Duodenal mucosa (tissue), 2 donors: ENCODE measurements at regions not wholly inside any gene's neighbourhood (a gene's known extent, or its start where the extent isn't known, plus 50 kb on each side); places are given as distances from the start of the nearest gene placed in this dataset.

Experiments
- H3K27ac ChIP-seq: one replicate; pipeline ENCODE4 v1.7.0; 2013; ENCODE audit warnings: low read depth, low read length
- H3K27me3 ChIP-seq, 2 donors: one replicate each; pipeline ENCODE4 v1.7.0; 2013; ENCODE audit warnings: low read length in 2 of 2, control low read depth in 1 of 2; ENCODE audit not compliant: insufficient read depth in 2 of 2, control insufficient read depth in 1 of 2
- H3K36me3 ChIP-seq, 2 donors: one replicate each; pipeline ENCODE4 v1.7.0; 2013; ENCODE audit warnings: low read length in 2 of 2, control low read depth in 1 of 2; ENCODE audit not compliant: insufficient read depth in 2 of 2, control insufficient read depth in 1 of 2
- H3K4me1 ChIP-seq, 2 donors: one replicate each; pipeline ENCODE4 v1.7.0; 2013; ENCODE audit warnings: low read length in 2 of 2, control low read depth in 1 of 2; ENCODE audit not compliant: insufficient read depth in 2 of 2, control insufficient read depth in 1 of 2
- H3K4me3 ChIP-seq, 2 donors: one replicate each; pipeline ENCODE4 v1.7.0; 2013; ENCODE audit warnings: low read length in 2 of 2, low read depth in 1 of 2
- H3K9ac ChIP-seq, 2 donors: one replicate each; pipeline ENCODE4 v1.7.0; 2013; ENCODE audit warnings: low read length in 2 of 2, low read depth in 1 of 2
- H3K9me3 ChIP-seq, 2 donors: one replicate each; pipeline ENCODE4 v1.7.0; 2013; ENCODE audit warnings: low read length in 2 of 2, control low read depth in 1 of 2; ENCODE audit not compliant: control insufficient read depth in 1 of 2

DNA sequence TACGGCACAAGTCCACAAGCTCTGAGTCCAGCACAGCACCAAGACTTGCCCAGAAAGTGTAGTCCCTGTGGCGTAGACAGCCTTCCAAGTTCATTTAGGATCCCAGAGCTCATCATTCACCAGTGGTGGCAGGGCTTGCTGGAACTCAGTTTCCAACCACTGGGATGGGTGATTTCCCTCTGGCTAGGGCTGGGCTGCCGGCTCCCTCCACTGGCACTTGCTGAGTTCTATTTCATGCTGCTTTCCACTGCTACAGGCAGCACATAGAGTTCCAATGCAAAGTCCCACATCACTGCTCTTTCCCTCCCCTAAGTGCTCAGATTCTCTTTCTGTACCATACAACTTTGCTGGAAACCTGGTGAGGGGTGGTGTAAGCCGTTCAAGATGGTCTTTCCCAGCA lies 510.3 kb upstream of the TMPRSS15 start:
- no peaks in the 10 kb centered on the region for H3K9me3 ChIP-seq
- H3K27me3 ChIP-seq = no peaks in the 10 kb centered on the region
- H3K4me3 ChIP-seq = no peak overlapping the region
- H3K9ac ChIP-seq = no peak overlapping the region
- H3K27ac ChIP-seq = no peak overlapping the region
- H3K36me3 ChIP-seq = no peaks in the 10 kb centered on the region
- H3K4me1 ChIP-seq = no peaks in the 10 kb centered on the region

DNA sequence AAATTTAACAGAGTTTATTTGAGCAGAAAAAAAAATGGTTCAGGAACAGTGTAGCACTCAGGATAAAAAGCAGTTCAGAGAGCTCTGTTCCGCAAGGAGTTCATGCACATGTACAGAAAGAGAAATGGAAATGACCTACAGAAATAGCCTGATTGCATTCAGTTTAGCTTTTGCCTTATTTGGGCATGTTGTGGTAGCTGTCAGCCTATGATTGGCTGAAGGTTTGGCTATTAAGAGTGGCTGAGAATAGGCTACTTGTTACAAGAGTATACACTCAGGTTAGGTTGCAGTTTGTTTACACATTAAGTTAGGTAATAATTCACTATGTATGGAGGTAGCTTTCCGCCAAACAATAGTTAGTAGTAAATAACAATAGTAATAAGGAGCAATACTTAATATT lies 511.0 kb upstream of the TMPRSS15 start:
- H3K9ac ChIP-seq = no peak overlapping the region
- H3K9me3 ChIP-seq = no peaks in the 10 kb centered on the region
- H3K36me3 ChIP-seq = no peaks in the 10 kb centered on the region
- H3K4me3 ChIP-seq = no peak overlapping the region
- H3K4me1 ChIP-seq = no peaks in the 10 kb centered on the region
- no peak overlapping the region for H3K27ac ChIP-seq
- H3K27me3 ChIP-seq = no peaks in the 10 kb centered on the region

DNA sequence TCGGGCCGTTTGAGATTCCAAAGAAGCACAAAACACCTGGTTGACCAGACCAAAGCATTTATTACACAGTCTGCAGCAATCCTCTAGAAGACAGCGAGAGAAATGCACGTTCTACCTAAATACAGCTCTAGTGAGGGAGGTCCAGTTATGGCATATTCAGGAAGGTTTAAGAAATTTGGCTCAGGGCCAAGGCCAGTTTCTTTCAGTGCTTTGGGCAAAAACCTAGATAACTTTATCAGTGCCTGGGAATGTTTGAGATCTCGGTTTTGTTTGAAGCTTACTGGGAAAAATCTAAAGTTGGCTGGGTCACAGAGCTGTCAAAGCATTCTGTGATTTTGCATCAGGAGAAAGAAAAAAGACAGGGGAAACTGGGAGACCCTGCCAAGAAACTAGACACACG lies 514.0 kb upstream of the TMPRSS15 start:
- no peak overlapping the region for H3K27ac ChIP-seq
- no peak overlapping the region for H3K9ac ChIP-seq
- H3K36me3 ChIP-seq = no peaks in the 10 kb centered on the region
- H3K9me3 ChIP-seq = no peaks in the 10 kb centered on the region
- H3K4me1 ChIP-seq = no peaks in the 10 kb centered on the region
- H3K27me3 ChIP-seq = no peaks in the 10 kb centered on the region
- H3K4me3 ChIP-seq = no peak overlapping the region

DNA sequence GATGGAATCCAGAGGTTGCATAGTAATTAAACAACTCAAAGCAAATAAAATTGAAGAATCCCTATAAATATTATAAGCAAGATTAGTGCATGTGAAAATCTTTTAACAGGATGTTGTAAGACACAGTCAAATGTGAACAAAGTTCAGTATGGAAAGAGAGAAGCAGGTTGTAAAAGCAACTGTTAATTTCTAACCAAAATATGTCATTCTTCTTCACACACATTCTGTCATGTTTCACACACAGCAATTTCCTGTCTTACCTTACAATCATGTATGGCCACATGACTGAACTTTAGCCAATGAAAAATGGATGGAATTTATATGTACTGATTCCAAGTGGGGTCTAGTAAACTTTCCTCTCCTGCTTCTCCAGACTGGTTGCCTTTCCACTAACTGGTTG lies 527.7 kb upstream of the TMPRSS15 start:
- no peak overlapping the region for H3K27ac ChIP-seq
- H3K9me3 ChIP-seq = no peaks in the 10 kb centered on the region
- H3K4me1 ChIP-seq = no peaks in the 10 kb centered on the region
- no peak overlapping the region for H3K4me3 ChIP-seq
- H3K36me3 ChIP-seq = no peaks in the 10 kb centered on the region
- H3K27me3 ChIP-seq = no peaks in the 10 kb centered on the region
- H3K9ac ChIP-seq = no peak overlapping the region

DNA sequence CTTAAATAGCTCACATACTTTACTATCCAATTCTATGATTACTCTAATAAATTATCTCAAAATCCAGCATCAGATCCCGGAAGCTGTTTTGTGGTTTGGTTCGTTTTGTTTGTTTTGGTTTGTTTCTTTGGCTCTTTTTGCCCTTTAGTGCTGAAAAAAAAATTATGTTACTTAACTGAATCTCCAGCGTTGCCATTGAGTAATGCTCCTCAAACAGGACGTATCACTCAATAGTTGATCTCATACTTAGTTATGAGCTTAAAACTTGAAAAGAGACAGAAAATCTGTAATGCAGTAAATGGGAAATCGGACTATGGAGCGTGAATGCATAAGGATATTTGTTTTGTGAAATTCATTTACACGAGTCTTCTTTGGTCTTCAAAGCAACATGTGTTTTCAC lies 533.8 kb upstream of the TMPRSS15 start:
- Histone ChIP-seq H3K4me1 (no peaks in the 10 kb centered on the region), H3K9me3 (no peaks in the 10 kb centered on the region), H3K27ac (no peak overlapping the region), H3K27me3 (no peaks in the 10 kb centered on the region), H3K36me3 (no peaks in the 10 kb centered on the region), H3K4me3 (no peak overlapping the region), H3K9ac (no peak overlapping the region)

DNA sequence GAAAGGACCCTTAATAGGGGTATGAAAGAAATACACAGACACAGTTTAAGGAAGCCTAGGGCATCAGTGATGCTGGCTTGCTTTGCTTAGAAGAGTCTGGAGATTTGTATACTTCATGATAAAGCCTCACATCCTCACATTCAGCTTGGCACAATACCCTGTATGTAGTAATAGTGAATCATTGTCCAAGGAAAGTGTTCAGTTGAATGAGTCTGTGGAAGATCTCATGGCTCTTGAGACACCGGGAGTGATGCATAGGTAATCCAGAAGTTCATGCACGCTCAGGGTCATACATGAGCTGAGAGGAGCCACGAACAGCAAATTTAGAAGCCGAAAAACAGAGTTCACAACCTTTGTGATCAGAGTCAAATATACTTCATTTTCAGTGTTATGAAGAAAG lies 537.2 kb upstream of the TMPRSS15 start:
- Histone ChIP-seq H3K9ac (no peak overlapping the region), H3K4me1 (no peaks in the 10 kb centered on the region), H3K27me3 (no peaks in the 10 kb centered on the region), H3K9me3 (no peaks in the 10 kb centered on the region), H3K36me3 (no peaks in the 10 kb centered on the region), H3K4me3 (no peak overlapping the region), H3K27ac (no peak overlapping the region)

DNA sequence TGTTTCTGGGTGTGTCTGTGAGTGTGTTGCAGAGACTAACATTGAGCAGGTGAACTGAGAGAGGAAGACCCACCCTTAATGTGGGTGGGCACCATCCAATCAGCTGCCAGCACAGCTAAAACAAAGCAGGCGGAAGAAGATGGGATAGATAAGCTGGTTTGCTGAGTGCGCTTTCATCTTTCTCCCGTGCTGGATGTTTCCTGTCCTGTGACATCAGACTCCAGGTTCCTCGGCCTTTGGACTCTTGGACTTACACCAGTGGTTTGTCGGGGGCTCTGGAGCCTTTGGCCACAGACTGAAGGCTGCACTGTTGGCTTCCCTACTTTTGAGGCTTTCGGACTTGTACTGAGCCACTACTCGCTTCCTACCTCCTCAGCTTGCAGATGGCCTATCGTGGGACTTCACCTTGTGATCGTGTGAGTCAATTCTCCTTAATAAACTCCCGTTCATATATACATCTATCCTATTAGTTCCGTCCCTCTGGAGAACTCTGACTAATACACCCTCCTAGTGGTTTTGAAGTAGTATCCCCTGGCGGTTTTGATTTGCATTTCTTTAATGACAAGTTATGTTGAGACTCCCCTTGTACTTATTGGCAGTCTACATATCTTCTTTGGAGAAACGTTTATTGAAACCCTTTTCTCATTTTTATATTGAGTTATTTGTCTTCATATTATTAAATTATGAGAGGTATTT lies 546.6 kb upstream of the TMPRSS15 start:
- Histone ChIP-seq H3K36me3 (no peaks in the 10 kb centered on the region), H3K4me1 (peaks cover 3 to 15% of the 10 kb centered on the region in 2 donors), H3K27ac (no peak overlapping the region), H3K4me3 (no peak overlapping the region), H3K9me3 (no peaks in the 10 kb centered on the region), H3K9ac (no peak overlapping the region), H3K27me3 (no peaks in the 10 kb centered on the region)

DNA sequence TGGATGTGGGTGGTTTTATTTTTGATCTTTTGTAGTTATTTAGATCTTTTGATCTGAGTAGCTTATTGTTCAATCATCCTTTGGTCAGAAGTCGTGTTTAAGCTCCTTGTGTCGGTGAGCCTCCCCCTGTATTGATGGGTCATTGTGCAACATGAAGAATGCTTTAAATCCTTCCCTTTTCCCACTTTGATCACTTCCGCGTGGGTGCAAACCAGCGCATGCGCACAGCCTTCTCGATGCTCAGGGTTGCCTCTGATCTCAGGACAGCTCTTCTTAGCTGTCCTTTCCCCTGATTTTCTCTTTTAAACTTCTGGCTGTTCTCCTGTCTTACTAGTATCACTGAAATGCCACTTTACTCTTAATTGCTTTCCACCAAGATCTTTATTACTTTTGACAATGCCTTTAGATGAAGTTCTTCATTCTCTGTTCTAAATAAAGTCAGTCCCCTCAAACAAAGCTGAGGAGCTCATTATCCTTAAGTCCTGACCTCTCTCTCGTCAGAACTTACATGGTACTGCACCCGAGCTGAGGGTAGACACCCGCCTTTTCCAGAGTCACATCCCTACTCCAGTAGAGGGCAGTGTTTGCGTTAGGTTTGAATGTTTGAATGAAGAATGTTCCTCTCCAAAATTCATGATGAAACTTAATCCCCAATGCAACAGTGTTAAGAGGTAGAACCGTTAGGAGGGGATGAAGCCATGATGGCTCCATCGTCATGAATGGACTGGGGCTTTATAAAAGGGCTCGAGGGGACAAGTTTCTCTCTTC lies 547.9 kb upstream of the TMPRSS15 start:
- peaks cover 3 to 15% of the 10 kb centered on the region in 2 donors for H3K4me1 ChIP-seq
- no peaks in the 10 kb centered on the region for H3K27me3 ChIP-seq
- H3K27ac ChIP-seq = no peak overlapping the region
- H3K9ac ChIP-seq = no peak overlapping the region
- H3K36me3 ChIP-seq = no peaks in the 10 kb centered on the region
- H3K9me3 ChIP-seq = no peaks in the 10 kb centered on the region
- H3K4me3 ChIP-seq = no peak overlapping the region

DNA sequence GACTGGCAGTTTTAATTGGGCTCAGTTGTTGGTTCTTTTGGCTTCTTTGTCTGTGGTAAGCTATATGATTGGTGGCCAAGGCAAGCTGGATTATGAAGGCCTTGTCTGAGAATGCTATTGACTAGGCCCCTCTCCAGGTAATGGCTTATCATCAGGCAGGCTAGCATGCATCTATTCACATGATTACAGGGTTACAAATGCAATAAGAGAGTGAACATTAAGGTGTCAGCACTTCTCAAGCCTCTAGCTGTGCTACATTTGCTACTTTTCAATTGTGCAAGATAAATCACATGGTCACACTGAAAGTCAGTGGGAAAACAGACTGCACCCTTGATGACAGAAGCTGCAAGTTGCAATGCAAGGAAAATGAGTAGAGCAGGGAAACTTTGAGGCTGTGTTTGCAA lies 550.9 kb upstream of the TMPRSS15 start:
- Histone ChIP-seq H3K9ac (no peak overlapping the region), H3K36me3 (no peaks in the 10 kb centered on the region), H3K4me3 (peak overlapping the region in 1 of 2 donors; percentile 1), H3K27me3 (no peaks in the 10 kb centered on the region), H3K27ac (no peak overlapping the region), H3K9me3 (no peaks in the 10 kb centered on the region), H3K4me1 (peaks cover 3 to 15% of the 10 kb centered on the region in 2 donors)

DNA sequence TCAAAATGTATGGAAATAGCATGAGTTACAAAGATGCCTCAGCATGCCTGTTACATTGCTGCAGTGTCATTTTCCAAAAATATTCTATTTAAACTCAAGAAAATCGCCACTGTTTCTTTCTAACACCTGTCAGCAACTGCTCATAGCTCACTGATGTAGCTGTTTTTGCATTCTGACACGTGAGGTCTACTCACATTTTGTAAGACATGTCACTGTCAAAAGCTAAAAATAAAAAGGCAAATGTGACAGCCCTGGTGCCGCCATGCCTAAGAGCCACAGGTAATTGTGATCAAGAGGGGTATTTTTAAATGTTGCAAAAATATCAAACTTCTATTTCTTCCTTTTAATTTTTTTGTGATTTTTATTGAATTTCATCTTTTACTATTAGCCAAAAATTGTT lies 556.2 kb upstream of the TMPRSS15 start:
- Histone ChIP-seq H3K4me3 (no peak overlapping the region), H3K36me3 (no peaks in the 10 kb centered on the region), H3K27ac (no peak overlapping the region), H3K9me3 (no peaks in the 10 kb centered on the region), H3K9ac (no peak overlapping the region), H3K4me1 (no peaks in the 10 kb centered on the region), H3K27me3 (no peaks in the 10 kb centered on the region)
